ENCODE measurements at regions not wholly inside any gene's neighbourhood (a gene's known extent, or its start where the extent isn't known, plus 50 kb on each side); places are given as distances from the start of the nearest gene placed in this dataset.

DNA sequence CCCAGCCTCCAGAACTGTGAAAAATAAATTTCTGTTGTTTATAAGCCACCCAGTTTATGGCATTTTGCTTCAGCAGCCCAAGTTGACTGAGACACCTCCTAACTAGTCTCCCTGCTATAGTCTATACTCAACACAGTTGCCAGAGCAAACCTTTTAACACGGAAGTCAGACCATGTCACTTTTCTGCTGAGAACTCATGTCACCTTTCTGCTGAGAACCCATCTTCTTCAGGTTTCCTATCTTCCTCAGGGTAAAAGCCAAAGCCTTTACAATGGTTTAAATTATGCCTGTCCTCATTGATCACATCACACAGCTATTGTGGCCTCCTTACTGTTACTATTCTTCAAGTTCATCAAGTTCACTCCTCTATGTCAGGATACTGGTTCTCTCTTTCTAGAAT lies 74.3 kb upstream of the SOX6 start:
- TF ChIP-seq, protein P1, sequence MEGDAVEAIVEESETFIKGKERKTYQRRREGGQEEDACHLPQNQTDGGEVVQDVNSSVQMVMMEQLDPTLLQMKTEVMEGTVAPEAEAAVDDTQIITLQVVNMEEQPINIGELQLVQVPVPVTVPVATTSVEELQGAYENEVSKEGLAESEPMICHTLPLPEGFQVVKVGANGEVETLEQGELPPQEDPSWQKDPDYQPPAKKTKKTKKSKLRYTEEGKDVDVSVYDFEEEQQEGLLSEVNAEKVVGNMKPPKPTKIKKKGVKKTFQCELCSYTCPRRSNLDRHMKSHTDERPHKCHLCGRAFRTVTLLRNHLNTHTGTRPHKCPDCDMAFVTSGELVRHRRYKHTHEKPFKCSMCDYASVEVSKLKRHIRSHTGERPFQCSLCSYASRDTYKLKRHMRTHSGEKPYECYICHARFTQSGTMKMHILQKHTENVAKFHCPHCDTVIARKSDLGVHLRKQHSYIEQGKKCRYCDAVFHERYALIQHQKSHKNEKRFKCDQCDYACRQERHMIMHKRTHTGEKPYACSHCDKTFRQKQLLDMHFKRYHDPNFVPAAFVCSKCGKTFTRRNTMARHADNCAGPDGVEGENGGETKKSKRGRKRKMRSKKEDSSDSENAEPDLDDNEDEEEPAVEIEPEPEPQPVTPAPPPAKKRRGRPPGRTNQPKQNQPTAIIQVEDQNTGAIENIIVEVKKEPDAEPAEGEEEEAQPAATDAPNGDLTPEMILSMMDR (conservative IDR thresholded peaks at IDR 0.05), result no peak
- TF ChIP-seq ZFX (IDR thresholded peaks at IDR 0.05), result no peak
